ENCODE measurements at regions not wholly inside any gene's neighbourhood (a gene's known extent, or its start where the extent isn't known, plus 50 kb on each side); places are given as distances from the start of the nearest gene placed in this dataset.

- no peak overlapping the region for H3K4me3 ChIP-seq (ENCODE audit: low read depth, low read length)
- in situ Hi-C loops (cut with HindIII; ENCODE audit: low sequenced_read_pairs) = no loop called here
- DNase-seq (ENCODE audit: low read depth) = no peak
- TF ChIP-seq, protein P1, sequence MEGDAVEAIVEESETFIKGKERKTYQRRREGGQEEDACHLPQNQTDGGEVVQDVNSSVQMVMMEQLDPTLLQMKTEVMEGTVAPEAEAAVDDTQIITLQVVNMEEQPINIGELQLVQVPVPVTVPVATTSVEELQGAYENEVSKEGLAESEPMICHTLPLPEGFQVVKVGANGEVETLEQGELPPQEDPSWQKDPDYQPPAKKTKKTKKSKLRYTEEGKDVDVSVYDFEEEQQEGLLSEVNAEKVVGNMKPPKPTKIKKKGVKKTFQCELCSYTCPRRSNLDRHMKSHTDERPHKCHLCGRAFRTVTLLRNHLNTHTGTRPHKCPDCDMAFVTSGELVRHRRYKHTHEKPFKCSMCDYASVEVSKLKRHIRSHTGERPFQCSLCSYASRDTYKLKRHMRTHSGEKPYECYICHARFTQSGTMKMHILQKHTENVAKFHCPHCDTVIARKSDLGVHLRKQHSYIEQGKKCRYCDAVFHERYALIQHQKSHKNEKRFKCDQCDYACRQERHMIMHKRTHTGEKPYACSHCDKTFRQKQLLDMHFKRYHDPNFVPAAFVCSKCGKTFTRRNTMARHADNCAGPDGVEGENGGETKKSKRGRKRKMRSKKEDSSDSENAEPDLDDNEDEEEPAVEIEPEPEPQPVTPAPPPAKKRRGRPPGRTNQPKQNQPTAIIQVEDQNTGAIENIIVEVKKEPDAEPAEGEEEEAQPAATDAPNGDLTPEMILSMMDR (IDR thresholded peaks at IDR 0.05; ENCODE audit: low read depth, low read length, missing control alignments) = no peak
Measured at GRCh38 chr6:159110748-159111147, 58.5 kb upstream of the FNDC1 start.

GRCh38 chr6:159110013-159110412 lies 59.2 kb upstream of the FNDC1 start:
- in situ Hi-C loops (cut with HindIII; ENCODE audit: low sequenced_read_pairs) = no loop called here
- peak; percentile 15 for DNase-seq (ENCODE audit: low read depth)
- TF ChIP-seq, protein P1 (IDR thresholded peaks at IDR 0.05; ENCODE audit: low read depth, low read length, missing control alignments) = peak; percentile 68
- no peak overlapping the region for H3K4me3 ChIP-seq (ENCODE audit: low read depth, low read length)

- in situ Hi-C loops (cut with HindIII; ENCODE audit: low sequenced_read_pairs) = no loop called here
- TF ChIP-seq, protein P1 (IDR thresholded peaks at IDR 0.05; ENCODE audit: low read depth, low read length, missing control alignments) = no peak
- DNase-seq (ENCODE audit: low read depth) = no peak
- no peak overlapping the region for H3K4me3 ChIP-seq (ENCODE audit: low read depth, low read length)
Measured at GRCh38 chr6:159109391-159109790, 59.8 kb upstream of the FNDC1 start.

DNA sequence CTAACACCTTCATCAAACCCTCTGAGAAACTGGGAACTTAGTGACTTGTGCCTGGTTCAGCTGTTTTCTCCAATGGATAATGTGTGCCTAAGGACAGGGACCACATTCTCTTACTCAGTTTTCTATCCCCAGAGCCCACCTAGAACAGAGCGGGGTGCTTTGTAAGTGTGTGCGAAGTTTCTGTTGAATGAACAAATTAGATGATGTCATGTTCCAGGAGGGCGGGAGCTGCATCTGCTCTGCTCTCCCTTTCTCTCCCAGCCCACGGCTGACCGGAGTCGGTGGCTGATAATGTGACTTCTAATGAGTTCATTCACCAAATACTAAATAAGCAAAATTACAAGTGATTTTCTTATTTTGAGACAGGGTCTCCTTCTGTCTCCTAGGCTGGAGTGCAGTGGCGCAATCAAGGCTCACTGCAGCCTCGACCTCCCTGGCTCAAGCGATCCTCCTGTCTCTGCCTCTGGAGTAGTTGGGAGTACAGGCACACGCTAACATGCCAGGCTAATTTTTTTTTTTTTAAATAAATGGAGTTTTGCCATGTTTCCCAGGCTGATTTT lies 60.7 kb upstream of the FNDC1 start:
- no peak for DNase-seq (ENCODE audit: low read depth)
- H3K4me3 ChIP-seq (ENCODE audit: low read depth, low read length) = no peak overlapping the region
- in situ Hi-C loops (cut with HindIII; ENCODE audit: low sequenced_read_pairs) = no loop called here
- TF ChIP-seq, protein P1 (IDR thresholded peaks at IDR 0.05; ENCODE audit: low read depth, low read length, missing control alignments) = no peak

DNA sequence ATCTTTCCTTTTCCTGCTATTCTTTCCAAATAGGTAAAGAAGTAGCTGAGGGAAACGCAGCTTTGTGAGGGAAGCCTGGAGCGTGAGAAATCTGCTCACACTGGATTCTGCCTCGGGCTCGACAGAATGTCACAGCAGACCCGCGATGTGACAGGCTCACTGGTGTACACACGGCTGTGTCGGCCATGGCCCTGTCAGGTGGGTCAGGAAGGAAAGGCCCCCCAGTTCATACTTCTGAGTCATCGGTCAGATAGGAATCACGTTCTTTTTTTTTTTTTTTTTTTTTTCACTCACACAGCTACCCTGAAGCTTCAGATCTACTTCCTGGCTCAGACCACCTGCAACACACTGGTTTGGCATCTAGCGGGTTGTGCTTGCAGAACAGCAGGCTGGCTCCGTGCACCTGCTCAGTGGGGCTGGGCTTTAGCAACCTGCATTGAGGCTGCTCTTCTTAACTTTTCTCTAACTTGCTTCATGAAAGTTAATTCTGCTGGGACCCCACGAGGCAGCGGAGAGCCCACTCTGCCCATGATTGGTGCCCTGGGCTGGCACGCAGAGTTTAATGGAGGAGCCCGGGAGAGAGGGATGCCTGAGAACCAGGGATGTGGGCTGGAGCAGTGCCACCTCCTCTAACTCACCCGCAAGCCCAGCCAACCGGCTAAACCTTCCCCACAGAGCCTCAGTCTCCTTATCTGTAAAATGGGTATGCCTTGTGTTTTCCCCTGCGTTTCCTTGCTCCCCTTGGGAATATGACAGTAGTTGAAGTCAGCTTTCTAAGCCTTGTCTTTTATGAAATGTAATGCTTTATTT lies 61.5 kb upstream of the FNDC1 start:
- no peak overlapping the region for H3K4me3 ChIP-seq (ENCODE audit: low read depth, low read length)

DNA sequence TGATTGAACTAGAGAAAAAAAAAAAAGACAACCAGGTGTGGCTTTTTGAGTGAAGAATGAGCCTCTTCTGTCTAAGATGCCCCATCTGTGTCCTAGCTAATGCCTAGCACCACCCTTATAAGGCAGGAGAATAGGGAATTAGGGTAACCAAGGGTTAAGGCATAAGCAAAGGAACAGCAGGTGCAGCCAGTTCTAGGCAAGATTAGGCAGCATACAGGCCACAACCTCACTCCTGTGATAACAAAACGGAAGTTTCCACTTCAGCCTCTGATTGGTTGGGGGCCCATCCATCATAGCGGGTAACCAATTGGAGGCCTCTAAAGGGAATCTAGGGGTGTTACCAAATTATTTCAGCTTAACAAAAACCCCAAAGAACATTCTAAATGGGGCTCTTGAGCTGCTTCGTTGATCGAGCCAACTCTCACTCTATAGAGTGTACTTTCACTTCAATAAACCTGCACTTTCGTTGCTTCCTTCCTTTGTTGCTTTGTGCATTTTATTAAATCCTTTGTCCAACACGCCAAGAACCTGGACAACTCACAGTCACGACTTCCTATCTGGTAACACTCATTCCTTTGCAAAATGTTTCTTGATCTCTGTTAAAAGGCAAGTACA lies 61.9 kb upstream of the TAGAP start:
- DNase-seq (ENCODE audit: low read depth) = no peak
- no peak overlapping the region for H3K4me3 ChIP-seq (ENCODE audit: low read depth, low read length)
- in situ Hi-C loops (cut with HindIII; ENCODE audit: low sequenced_read_pairs) = no loop called here
- TF ChIP-seq, protein P1 (IDR thresholded peaks at IDR 0.05; ENCODE audit: low read depth, low read length, missing control alignments) = no peak

More for the DNA sequence above, 61.5 kb upstream of the FNDC1 start:
- TF ChIP-seq, protein P1 (IDR thresholded peaks at IDR 0.05; ENCODE audit: low read depth, low read length, missing control alignments) = no peak
- in situ Hi-C loops (cut with HindIII; ENCODE audit: low sequenced_read_pairs) = no loop called here
- no peak for DNase-seq (ENCODE audit: low read depth)
